GM19328 (cell line): ENCODE measurements at regions not wholly inside any gene's neighbourhood (a gene's known extent, or its start where the extent isn't known, plus 50 kb on each side); places are given as distances from the start of the nearest gene placed in this dataset.

Source experiments
- ATAC-seq: cut with Tn5 transposase; IDR thresholded peaks from one replicate; pipeline ENCODE4 v1.9.1; 2021; ENCODE audit warnings: mild to moderate bottlenecking, moderate library complexity; ENCODE audit not compliant: unreplicated experiment

- ATAC-seq = no peak
These were observed 495.0 kb upstream of the MGMT start for GRCh38 chr10:128972036-128972405.

GRCh38 chr10:128973221-128973620 lies 493.8 kb upstream of the MGMT start:
- no peak for ATAC-seq

GRCh38 chr10:128976856-128977255 lies 490.2 kb upstream of the MGMT start:
- ATAC-seq = no peak

- ATAC-seq = no peak
These were observed 488.8 kb upstream of the MGMT start for GRCh38 chr10:128978211-128978610.

- ATAC-seq = no peak
These were observed 487.6 kb upstream of the MGMT start for GRCh38 chr10:128979405-128979804.

GRCh38 chr10:128981251-128981650 lies 485.8 kb upstream of the MGMT start:
- no peak for ATAC-seq

GRCh38 chr10:128981881-128982615 lies 485.0 kb upstream of the MGMT start:
- ATAC-seq = no peak

GRCh38 chr10:128982616-128982915 lies 484.5 kb upstream of the MGMT start:
- no peak for ATAC-seq

GRCh38 chr10:128985036-128985435 lies 482.0 kb upstream of the MGMT start:
- no peak for ATAC-seq

- ATAC-seq = no peak
These were observed 476.1 kb upstream of the MGMT start for GRCh38 chr10:128990986-128991385.

GRCh38 chr10:128992770-128993169 lies 474.3 kb upstream of the MGMT start:
- no peak for ATAC-seq

- ATAC-seq = no peak
These were observed 473.6 kb upstream of the MGMT start for GRCh38 chr10:128993443-128993842.

GRCh38 chr10:128993911-128994538 lies 473.0 kb upstream of the MGMT start:
- no peak for ATAC-seq

GRCh38 chr10:128994598-128995143 lies 472.4 kb upstream of the MGMT start:
- no peak for ATAC-seq

GRCh38 chr10:128995676-128996075 lies 471.4 kb upstream of the MGMT start:
- no peak for ATAC-seq

- no peak for ATAC-seq
These were observed 470.9 kb upstream of the MGMT start for GRCh38 chr10:128996092-128996491.

- no peak for ATAC-seq
These were observed 468.8 kb upstream of the MGMT start for GRCh38 chr10:128998101-128998805.

- no peak for ATAC-seq
These were observed 462.6 kb upstream of the MGMT start for GRCh38 chr10:129004398-129004797.

- no peak for ATAC-seq
These were observed 462.0 kb upstream of the MGMT start for GRCh38 chr10:129005080-129005479.

- ATAC-seq = no peak
These were observed 461.2 kb upstream of the MGMT start for GRCh38 chr10:129005804-129006203.

GRCh38 chr10:129018511-129018910 lies 448.5 kb upstream of the MGMT start:
- ATAC-seq = no peak
